HG02884 (cell line): ENCODE measurements at regions not wholly inside any gene's neighbourhood (a gene's known extent, or its start where the extent isn't known, plus 50 kb on each side); places are given as distances from the start of the nearest gene placed in this dataset.

Experiments
- ATAC-seq: cut with Tn5 transposase; IDR thresholded peaks from one replicate; pipeline ENCODE4 v1.9.1; 2021; ENCODE audit warnings: mild to moderate bottlenecking, moderate library complexity; ENCODE audit not compliant: unreplicated experiment

GRCh38 chr1:234887016-234887900 is 241.4 kb downstream of the TOMM20 start:
- ATAC-seq, result no peak

DNA sequence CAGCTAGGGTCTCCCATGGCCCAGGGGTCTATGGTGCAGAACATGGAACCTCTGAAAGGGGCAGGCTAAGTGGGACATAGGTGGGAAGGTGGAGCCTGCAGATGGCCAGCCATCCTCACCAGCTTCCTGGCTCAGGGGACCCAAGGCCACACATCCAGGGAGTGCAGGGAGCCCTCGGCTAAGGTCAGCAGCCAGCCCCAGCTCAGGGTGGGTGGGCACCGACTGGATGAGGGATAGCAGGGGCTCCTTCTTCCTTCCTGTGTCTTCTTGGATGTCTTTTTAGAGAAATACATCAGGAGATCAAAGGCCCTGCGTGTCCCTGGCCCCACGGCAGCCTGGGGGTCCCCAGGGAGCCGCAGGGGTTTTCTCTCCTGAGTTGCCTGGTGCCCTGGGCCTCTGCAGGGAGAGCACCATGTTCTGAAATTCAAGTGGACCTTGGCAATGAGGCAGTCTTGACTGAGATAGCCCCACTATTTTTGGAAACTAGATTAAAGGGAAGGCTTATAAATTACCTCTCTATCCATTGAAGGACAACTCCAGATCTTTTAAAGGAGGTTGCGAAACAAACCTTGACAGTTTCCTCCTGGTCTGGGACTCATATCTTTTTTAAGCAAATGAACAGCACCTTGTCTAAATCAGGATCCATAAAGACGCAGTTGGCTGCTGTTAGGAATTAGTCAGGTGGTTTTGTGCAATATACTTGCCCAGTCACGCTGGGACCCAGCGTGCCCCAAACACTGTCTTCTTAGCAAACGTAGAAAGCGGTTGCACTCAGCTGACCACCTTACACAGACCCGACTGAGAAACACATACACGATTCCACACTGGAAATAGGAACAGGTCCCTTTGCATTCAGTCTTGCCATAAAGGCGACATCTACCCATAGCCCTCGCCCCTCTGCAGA is 242.3 kb downstream of the TOMM20 start:
- ATAC-seq, result no peak

- no peak for ATAC-seq
Observed at GRCh38 chr1:234885601-234886000, 243.0 kb downstream of the TOMM20 start.

- no peak for ATAC-seq
Observed at GRCh38 chr1:234884701-234885100, 243.9 kb downstream of the TOMM20 start.

GRCh38 chr1:234884006-234884405 is 244.6 kb downstream of the TOMM20 start:
- ATAC-seq, result no peak

DNA sequence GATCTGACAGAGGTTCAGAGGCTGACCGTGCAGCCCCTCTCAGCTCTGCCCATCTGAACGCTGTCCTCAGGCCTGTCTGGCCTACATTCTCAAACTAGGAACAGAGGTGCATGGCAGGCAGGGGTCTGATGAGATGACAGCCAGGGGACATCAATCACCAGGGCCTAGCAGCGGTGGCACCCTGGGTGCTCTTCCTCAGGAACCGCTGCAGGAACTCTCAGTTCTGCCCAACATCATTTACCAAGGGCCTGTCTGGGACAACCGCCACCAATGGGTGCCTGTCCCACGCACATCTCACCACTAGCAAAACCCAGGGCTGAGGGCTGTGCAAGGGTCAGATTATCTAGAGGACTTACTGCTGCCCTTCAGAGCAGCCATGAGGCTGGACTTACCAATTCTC is 245.7 kb downstream of the TOMM20 start:
- no peak for ATAC-seq

DNA sequence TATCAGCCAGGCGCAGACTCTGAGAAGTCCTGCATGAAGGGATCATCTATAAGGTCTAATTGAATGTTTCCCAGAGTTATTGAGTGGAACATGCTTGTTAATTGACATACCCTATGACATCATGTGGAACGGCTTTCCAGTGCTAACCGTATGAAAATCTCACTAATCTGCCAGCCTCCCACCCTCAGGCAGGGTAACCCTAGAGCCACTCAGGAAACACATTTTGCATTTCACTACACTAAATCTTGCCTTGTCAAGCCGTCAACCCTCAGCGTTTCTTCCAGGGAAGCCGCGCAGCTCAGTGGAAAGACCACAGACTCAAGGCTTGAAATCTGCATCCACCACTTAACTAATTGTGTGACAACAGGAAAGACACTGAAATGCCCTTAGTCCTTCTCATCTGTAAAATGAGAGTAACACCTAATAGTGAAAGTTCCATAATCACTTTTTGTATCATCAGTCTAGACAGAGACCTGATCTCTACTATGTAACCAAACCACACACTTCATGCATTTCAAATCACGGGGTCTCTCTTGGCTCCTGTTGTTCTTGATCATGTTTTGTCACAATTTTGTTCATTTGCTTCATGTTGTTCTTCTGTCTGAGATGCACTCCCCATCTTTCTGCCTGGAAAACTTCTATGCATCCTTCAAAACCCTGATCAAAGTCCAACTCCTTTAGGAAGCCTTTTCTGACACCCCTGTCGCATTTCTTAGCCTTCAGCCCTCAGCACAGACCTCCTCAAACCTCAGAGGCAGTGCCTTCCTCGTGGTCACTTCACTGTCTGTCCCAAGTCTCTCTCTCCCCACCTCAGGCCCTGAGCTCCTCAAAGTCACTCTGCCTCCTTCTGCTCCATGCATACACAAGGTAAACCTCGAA is 246.5 kb downstream of the TOMM20 start:
- ATAC-seq, result peak; percentile 79

DNA sequence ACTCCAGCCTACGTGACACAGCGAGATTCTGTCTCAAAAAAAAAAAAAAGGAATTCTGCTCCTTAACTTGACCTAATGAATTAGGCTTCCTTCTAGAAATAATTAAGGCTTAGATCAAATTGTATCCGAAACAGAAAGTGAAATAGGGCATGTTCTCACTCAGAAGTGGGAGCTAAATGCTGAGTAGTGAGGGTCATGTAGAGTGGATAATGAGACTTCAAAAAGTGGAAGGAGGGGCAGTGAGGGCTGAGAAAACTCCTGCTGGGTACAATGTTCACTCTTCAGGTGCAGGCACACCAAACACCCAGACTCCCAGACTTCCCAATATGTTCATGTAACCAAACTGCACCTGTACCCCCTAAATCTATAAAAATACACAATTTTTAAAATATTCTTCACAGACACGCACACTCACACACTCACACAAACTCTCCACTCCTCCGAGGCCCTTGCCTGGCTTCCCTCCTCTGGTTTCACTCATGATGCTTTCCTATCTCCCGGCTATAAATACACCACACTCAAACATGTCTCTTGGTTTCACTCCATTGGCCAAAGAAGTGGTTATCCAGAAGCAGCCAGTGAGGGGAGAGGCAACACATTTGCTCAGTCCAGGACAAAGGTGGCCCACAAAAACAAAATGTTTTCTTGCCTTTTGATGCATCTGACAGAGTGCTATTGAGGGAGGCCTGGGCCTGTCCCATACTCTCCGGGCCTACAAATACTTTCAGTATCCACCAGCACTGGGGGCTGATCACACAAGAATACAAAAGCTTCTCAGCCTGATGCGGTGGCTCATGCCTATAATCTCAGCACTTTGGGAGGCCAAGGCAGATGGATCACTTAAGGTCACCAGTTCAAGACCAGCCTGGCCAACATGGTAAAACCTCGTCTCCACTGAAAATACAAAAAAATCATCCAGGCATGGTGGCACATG is 249.2 kb downstream of the TOMM20 start:
- ATAC-seq, result no peak

DNA sequence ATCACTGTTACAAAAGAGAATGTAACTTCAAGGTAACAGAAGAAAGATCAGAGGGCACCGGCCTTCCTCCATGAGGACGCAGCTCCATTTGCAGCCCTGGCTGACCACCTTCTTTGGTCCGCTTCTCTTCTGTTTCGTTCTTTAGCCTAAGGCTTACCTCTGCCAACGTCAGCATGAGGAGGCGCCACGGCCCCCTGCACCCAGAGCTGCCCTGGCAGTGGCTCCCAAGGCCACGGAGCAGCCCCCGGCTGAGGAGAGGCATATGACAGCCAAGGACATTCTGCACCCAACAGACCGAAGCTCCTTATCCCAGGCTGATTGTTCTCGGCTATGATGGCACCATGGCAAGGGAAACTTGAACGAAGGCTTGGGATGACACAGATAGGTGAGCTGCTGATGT is 250.3 kb downstream of the TOMM20 start:
- no peak for ATAC-seq

DNA sequence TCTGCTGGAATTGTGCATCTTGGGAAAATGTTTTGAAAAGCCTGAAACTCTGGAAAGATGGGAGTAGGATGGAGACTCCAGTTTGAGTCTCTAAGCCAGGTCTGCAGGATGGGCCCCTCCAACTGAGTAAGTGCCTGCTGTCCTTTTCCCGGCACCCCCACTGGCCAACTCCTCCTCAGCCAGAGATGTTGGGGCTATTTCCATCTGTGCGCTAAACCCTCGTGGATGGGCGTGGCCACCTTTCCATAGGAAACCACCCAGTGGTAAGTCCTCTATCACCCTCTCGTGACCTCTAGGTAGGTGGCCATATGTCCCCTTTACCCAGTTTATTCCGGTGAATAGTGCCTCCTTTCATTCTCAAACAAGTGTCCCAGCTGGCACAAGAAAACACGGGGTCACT is 250.9 kb downstream of the TOMM20 start:
- no peak for ATAC-seq

GRCh38 chr1:234875953-234876855 is 252.4 kb downstream of the TOMM20 start:
- ATAC-seq, result no peak

DNA sequence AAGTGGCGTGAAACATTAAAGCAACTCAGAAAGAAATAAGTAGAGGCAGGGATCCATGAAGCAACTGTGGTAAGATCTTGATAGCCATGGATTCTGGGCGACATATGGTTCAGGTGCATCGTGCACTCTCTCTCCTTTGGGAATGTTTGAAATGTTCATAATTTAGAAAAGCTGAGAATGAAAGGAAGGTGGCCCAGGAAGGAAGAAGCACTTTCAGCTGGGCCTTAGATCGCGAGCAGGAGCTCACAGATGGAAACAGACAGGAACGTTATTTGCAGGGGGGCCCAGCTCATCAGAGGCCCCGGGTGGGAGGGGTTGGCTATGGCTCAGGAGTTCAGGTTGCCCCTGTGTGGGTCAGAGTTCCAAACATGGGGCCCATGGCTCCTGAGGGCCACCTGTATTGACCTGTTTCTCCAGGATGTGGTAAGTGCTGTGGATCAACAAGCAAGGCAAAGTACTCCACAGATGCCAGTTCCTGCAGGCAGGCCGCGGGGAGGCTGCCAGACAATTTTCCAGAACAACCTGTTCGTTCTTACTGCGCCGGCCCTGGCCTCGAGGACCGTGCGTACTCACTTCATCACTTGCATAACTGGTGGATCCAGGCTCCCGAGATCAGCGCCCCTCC is 253.2 kb downstream of the TOMM20 start:
- no peak for ATAC-seq

GRCh38 chr1:234874291-234875288 is 254.0 kb downstream of the TOMM20 start:
- ATAC-seq, result no peak

DNA sequence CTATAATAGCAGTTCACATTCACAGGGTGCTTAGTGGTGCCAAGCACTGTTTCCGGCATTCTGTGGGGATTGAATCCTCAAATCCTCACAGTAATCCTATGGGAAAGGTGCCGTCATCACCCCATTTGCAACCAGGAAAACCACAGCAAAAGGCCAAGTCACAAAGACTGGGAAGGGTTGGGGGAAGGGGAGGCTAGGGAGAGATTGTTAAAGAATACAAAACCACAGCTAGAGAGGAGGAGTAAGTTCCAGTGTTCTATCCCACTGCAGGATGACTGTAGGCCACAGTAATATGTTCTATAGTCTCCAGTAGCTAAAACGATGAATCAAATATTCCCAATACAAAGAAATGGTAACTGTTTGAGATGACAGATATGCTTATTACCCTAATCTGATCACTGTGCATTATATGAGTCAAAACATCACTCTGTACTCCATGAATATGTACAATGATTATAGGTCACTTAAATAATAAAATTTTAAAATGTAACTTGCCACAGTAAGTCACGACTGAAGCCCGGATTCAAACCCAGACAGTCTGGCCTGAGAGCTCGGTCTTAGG is 256.8 kb downstream of the TOMM20 start:
- ATAC-seq, result no peak

DNA sequence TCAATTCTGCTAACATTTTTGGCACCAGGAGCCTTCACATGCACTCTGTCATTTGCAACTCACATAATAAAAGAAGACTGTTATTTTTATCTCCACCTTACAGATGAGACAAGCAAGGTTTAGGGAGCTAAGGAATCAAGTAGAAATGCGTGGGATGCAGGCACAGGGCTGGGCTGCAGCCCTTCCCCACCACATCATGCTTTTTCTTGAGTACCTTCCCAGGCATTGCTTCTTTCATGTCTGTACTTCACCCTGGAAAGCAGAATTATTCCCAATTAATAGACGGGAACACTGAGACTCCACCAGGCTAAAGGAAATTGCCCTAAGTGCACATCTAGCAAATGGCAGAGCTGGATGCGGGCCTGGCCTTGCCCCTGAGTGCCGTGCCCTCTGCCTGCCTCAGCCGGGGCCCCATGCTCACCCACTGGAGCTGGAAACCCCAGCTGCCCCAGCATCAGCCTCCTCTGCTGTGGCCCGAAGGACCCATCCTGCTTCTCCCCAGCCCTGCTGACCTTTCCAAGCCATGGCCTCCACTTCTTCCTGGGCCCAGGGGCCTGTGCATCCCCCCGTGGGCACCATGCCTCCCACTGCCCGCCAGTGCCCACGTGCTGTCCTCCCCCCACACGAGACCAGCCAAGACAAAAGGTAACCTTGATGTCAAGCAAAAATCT is 257.5 kb downstream of the TOMM20 start:
- no peak for ATAC-seq
